Spleen (tissue), 11 donors: ENCODE measurements at regions not wholly inside any gene's neighbourhood (a gene's known extent, or its start where the extent isn't known, plus 50 kb on each side); places are given as distances from the start of the nearest gene placed in this dataset.

ENCODE experiments used
- DNase-seq: peaks from one replicate; pipeline ENCODE4 v3.0.0-alpha.2; 2020
- H3K27ac ChIP-seq, 8 donors: fragments of 200-600 bp; sonication (generic) in 7 of 8; 1 replicate in 4 of 8; 2 replicates in 4 of 8; pipeline versions ENCODE4 v1.5.0 to v1.8.0; 2016 to 2021; ENCODE audit warnings: inconsistent platforms in 4 of 8, mild to moderate bottlenecking in 4 of 8, moderate library complexity in 1 of 8
- H3K27me3 ChIP-seq, 7 donors: fragments of 200-600 bp; sonication (generic) in 6 of 7; replicated peaks in 1 of 7; 1 replicate in 4 of 7; 2 replicates in 3 of 7; pipeline versions ENCODE4 v1.5.0 to v1.8.0; 2016 to 2021; ENCODE audit warnings: inconsistent platforms in 3 of 7, mild to moderate bottlenecking in 1 of 7
- H3K36me3 ChIP-seq, 6 donors: fragments of 200-600 bp; sonication (generic) in 5 of 6; 1 replicate in 4 of 6; 2 replicates in 2 of 6; pipeline versions ENCODE4 v1.5.0 to v1.8.0; 2016 to 2021; ENCODE audit warnings: inconsistent platforms in 2 of 6
- H3K4me1 ChIP-seq, 6 donors: fragments of 200-600 bp; sonication (generic) in 5 of 6; 1 replicate in 3 of 6; 2 replicates in 3 of 6; pipeline versions ENCODE4 v1.5.0 to v1.8.0; 2016 to 2021; ENCODE audit warnings: inconsistent platforms in 3 of 6
- H3K4me3 ChIP-seq, 8 donors: fragments of 200-600 bp; sonication (generic) in 7 of 8; 1 replicate in 4 of 8; 2 replicates in 4 of 8; pipeline versions ENCODE4 v1.5.0 to v1.8.0; 2016 to 2021; ENCODE audit warnings: inconsistent platforms in 4 of 8, mild to moderate bottlenecking in 4 of 8, moderate library complexity in 2 of 8
- H3K9me3 ChIP-seq, 8 donors: fragments of 200-600 bp; sonication (generic) in 7 of 8; 1 replicate in 4 of 8; 2 replicates in 4 of 8; pipeline versions ENCODE4 v1.5.0 to v1.8.0; 2016 to 2021; ENCODE audit warnings: inconsistent platforms in 4 of 8
- CTCF ChIP-seq, 11 experiments: fragments of 200-600 bp in 7 of 11; fragments of 450-650 bp in 4 of 11; sonication (generic) in 4 of 11; IDR thresholded peaks in 8 of 11; conservative IDR thresholded peaks in 3 of 11; 1 replicate in 7 of 11; 2 replicates in 4 of 11; pipeline versions ENCODE4 v1.4.0 to v1.8.0; 2016 to 2021; ENCODE audit warnings: antibody characterized with exemption in 11 of 11, inconsistent platforms in 4 of 11, mild to moderate bottlenecking in 1 of 11
- POLR2A ChIP-seq, 3 donors: fragments of 450-650 bp; IDR thresholded peaks; one replicate each; pipeline ENCODE4 v1.5.1; 2017; ENCODE audit warnings: antibody characterized with exemption in 3 of 3, mild to moderate bottlenecking in 1 of 3
- POLR2AphosphoS5 ChIP-seq, 3 donors: sonication (generic); formaldehyde crosslinking; IDR thresholded peaks; one replicate each; pipeline ENCODE4 v1.5.1; 2017; ENCODE audit warnings: antibody characterized with exemption in 3 of 3
- WGBS, 5 donors: extraction: QIAGEN DNeasy Blood & Tissue Kit in 3 of 5; methylation state at CpG; one replicate each; pipeline versions ENCODE4 v1.1.5 to v1.1.7; 2013 to 2018; 5-methylcytosine and 5-hydroxymethylcytosine counted together
- intact Hi-C: fragments of 100-400 bp; cut with DNase I; formaldehyde crosslinking; loops from one replicate; pipeline ENCODE4 v1.15.0; 2023; ENCODE audit warnings: low total_unique reads
- donor health status: healthy with polysubstance abuse.
- donor health status: DM: no; HTN: no; CAD: no; lungs with moderate emphysema.
- donor health status: DM: no; HTN: no; CAD: no.
- donor health status: Bipolar disorder and iron deficiency.
- donor health status: healthy.
- donor health status: DM: no; HTN: no; CAD: no.
- donor health status: DM: yes; HTN: yes; CAD: no.

GRCh38 chr12:82209533-82209932, 148.7 kb downstream of the CCDC59 start:
- Histone ChIP-seq H3K9me3 (peaks cover 0 to 82% (median 52%) of the 10 kb centered on the region in 8 donors), H3K27me3 (no peaks in the 10 kb centered on the region), H3K36me3 (no peaks in the 10 kb centered on the region), H3K4me1 (no peaks in the 10 kb centered on the region), H3K4me3 (no peak overlapping the region), H3K27ac (no peak overlapping the region)
- WGBS, 5 donors = 86 to 95% (median 93%) methylated on average over 9 of the region's 9 CpGs
- DNase-seq = no peak
- no peak for TF ChIP-seq CTCF (IDR thresholded peaks at IDR 0.05 in 8 of 11, conservative IDR thresholded peaks at IDR 0.05 in 3 of 11)
- no peak for TF ChIP-seq POLR2AphosphoS5 (IDR thresholded peaks at IDR 0.05)
- TF ChIP-seq POLR2A (IDR thresholded peaks at IDR 0.05) = no peak
- intact Hi-C loops = no loop called here

- peaks cover 0 to 76% (median 38%) of the 10 kb centered on the region in 8 donors for H3K9me3 ChIP-seq
- TF ChIP-seq POLR2AphosphoS5 (IDR thresholded peaks at IDR 0.05) (no peak), CTCF (IDR thresholded peaks at IDR 0.05 in 8 of 11, conservative IDR thresholded peaks at IDR 0.05 in 3 of 11) (no peak), POLR2A (IDR thresholded peaks at IDR 0.05) (no peak)
- no peak for DNase-seq
- H3K27ac ChIP-seq = no peak overlapping the region
- H3K4me1 ChIP-seq = no peaks in the 10 kb centered on the region
- H3K27me3 ChIP-seq = no peaks in the 10 kb centered on the region
- H3K36me3 ChIP-seq = no peaks in the 10 kb centered on the region
- no peak overlapping the region for H3K4me3 ChIP-seq
- intact Hi-C loops = no loop called here
These were observed 150.6 kb downstream of the CCDC59 start for GRCh38 chr12:82207556-82207955.

GRCh38 chr12:82203086-82203485, 155.1 kb downstream of the CCDC59 start:
- Histone ChIP-seq H3K27ac (no peak overlapping the region), H3K36me3 (no peaks in the 10 kb centered on the region), H3K9me3 (peaks cover 0 to 37% (median 8%) of the 10 kb centered on the region in 8 donors), H3K4me3 (no peak overlapping the region), H3K4me1 (no peaks in the 10 kb centered on the region), H3K27me3 (no peaks in the 10 kb centered on the region)
- 83 to 93% (median 89%) methylated on average over 4 of the region's 4 CpGs for WGBS, 5 donors
- TF ChIP-seq POLR2AphosphoS5 (IDR thresholded peaks at IDR 0.05) (no peak), POLR2A (IDR thresholded peaks at IDR 0.05) (no peak), CTCF (IDR thresholded peaks at IDR 0.05 in 8 of 11, conservative IDR thresholded peaks at IDR 0.05 in 3 of 11) (no peak)
- intact Hi-C loops = no loop called here
- DNase-seq = no peak

GRCh38 chr12:82187595-82187994, 170.6 kb downstream of the CCDC59 start:
- Histone ChIP-seq H3K27me3 (no peaks in the 10 kb centered on the region), H3K4me1 (no peaks in the 10 kb centered on the region), H3K4me3 (no peak overlapping the region), H3K36me3 (no peaks in the 10 kb centered on the region), H3K9me3 (peaks cover 0 to 18% (median 8%) of the 10 kb centered on the region in 8 donors), H3K27ac (no peak overlapping the region)
- intact Hi-C loops = no loop called here
- WGBS, 5 donors = 84 to 94% (median 90%) methylated on average over 2 of the region's 2 CpGs
- DNase-seq = no peak
- TF ChIP-seq POLR2AphosphoS5 (IDR thresholded peaks at IDR 0.05) = no peak
- no peak for TF ChIP-seq POLR2A (IDR thresholded peaks at IDR 0.05)
- TF ChIP-seq CTCF (IDR thresholded peaks at IDR 0.05 in 8 of 11, conservative IDR thresholded peaks at IDR 0.05 in 3 of 11) = no peak
